Fibroblast of lung (primary cell): ENCODE measurements at regions not wholly inside any gene's neighbourhood (a gene's known extent, or its start where the extent isn't known, plus 50 kb on each side); places are given as distances from the start of the nearest gene placed in this dataset.

Experiments used
- DNase-seq, 2 donors: peaks; one replicate each; pipeline versions ENCODE4 v3.0.0 to v3.0.0-alpha.2; 2010; ENCODE audit warnings: low read depth in 2 of 2
- H2AFZ ChIP-seq: 2 replicates; pipeline ENCODE4 v1.5.1; 2012; ENCODE audit warnings: low read length, control low read depth, inconsistent platforms
- H3K27ac ChIP-seq: 2 replicates; pipeline ENCODE4 v1.5.1; 2011; ENCODE audit warnings: low read length, control low read depth; ENCODE audit not compliant: insufficient read depth
- H3K27me3 ChIP-seq: 2 replicates; pipeline ENCODE4 v1.5.1; 2011; ENCODE audit warnings: mild to moderate bottlenecking, low read length; ENCODE audit not compliant: control insufficient read depth, insufficient read depth
- H3K36me3 ChIP-seq: 2 replicates; pipeline ENCODE4 v1.5.1; 2011; ENCODE audit warnings: low read length; ENCODE audit not compliant: control insufficient read depth, insufficient read depth
- H3K4me1 ChIP-seq: 2 replicates; pipeline ENCODE4 v1.5.1; 2011; ENCODE audit warnings: low read length; ENCODE audit not compliant: control insufficient read depth, insufficient read depth; ENCODE audit errors: extremely low read depth
- H3K4me2 ChIP-seq: 2 replicates; pipeline ENCODE4 v1.5.1; 2011; ENCODE audit warnings: low read length, control low read depth; ENCODE audit not compliant: insufficient read depth; ENCODE audit errors: extremely low read depth
- H3K4me3 ChIP-seq, 4 experiments: fragments of 200-600 bp in 1 of 4; sonication (generic) in 1 of 4; replicated peaks in 1 of 4; 2 replicates each; pipeline ENCODE4 v1.5.1; 2011 to 2016; ENCODE audit warnings: low read length in 4 of 4, low read depth in 3 of 4, mild to moderate bottlenecking in 3 of 4, control low read depth in 2 of 4, inconsistent platforms in 1 of 4, mixed read lengths in 1 of 4; ENCODE audit not compliant: insufficient read depth in 1 of 4; ENCODE audit errors: control extremely low read depth in 1 of 4
- H3K79me2 ChIP-seq: 2 replicates; pipeline ENCODE4 v1.5.1; 2012; ENCODE audit warnings: mild to moderate bottlenecking, low read length, inconsistent platforms; ENCODE audit not compliant: control insufficient read depth, insufficient read depth
- H3K9ac ChIP-seq: 2 replicates; pipeline ENCODE4 v1.5.1; 2011; ENCODE audit warnings: mild to moderate bottlenecking, low read length, control low read depth; ENCODE audit not compliant: insufficient read depth
- H3K9me3 ChIP-seq: 2 replicates; pipeline ENCODE4 v1.5.1; 2012; ENCODE audit warnings: low read depth, low read length; ENCODE audit not compliant: control insufficient read depth, insufficient read depth
- H4K20me1 ChIP-seq: 2 replicates; pipeline ENCODE4 v1.5.1; 2011; ENCODE audit warnings: low read length; ENCODE audit not compliant: control insufficient read depth, insufficient read depth; ENCODE audit errors: extremely low read depth
- EZH2 ChIP-seq: IDR thresholded peaks from 2 replicates; pipeline ENCODE4 v1.5.1; 2012; ENCODE audit warnings: low read length, control low read depth, mild to moderate bottlenecking; ENCODE audit errors: missing control alignments
- TF ChIP-seq, protein P1 (sequence below), 2 donors: IDR thresholded peaks in 1 of 2; conservative IDR thresholded peaks in 1 of 2; 1 replicate in 1 of 2; 2 replicates in 1 of 2; pipeline ENCODE4 v1.5.1; 2011 to 2012; ENCODE audit warnings: low read length in 2 of 2, control low read depth in 1 of 2, inconsistent platforms in 1 of 2, low read depth in 1 of 2, mild to moderate bottlenecking in 1 of 2

DNA sequence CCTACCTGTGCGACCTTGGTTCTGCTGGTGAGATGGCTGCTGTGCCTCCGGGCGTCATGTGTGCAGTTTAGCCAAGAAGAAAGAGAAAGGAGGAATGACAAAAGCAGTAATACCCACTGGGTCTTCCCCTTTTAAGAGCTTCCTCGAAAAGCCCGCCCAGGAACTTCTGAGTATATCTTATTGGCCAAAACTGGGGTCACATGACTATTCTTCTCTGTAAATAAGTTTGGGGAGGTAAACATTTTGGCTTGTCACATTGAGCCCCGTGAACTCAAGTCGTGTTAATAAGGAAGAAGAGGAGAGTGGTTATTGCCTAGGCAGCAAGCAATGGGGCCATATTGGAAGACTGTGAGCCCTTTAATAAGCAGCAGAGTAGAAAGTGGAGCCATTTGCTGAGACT is 130.4 kb upstream of the ECI2 start:
- H3K27ac ChIP-seq, result no peak overlapping the region

GRCh38 chr6:4264601-4265000 is 129.2 kb upstream of the ECI2 start:
- no peaks in the 10 kb centered on the region for H3K9me3 ChIP-seq
- H3K4me2 ChIP-seq, result no peak overlapping the region
- DNase-seq, result no peak
- no peak overlapping the region for H3K9ac ChIP-seq
- H4K20me1 ChIP-seq, result no peaks in the 10 kb centered on the region
- no peak overlapping the region for H3K4me3 ChIP-seq
- no peak overlapping the region for H3K27ac ChIP-seq
- H2AFZ ChIP-seq, result no peak overlapping the region
- no peaks in the 10 kb centered on the region for H3K79me2 ChIP-seq
- TF ChIP-seq EZH2, result no peak
- TF ChIP-seq, protein P1, sequence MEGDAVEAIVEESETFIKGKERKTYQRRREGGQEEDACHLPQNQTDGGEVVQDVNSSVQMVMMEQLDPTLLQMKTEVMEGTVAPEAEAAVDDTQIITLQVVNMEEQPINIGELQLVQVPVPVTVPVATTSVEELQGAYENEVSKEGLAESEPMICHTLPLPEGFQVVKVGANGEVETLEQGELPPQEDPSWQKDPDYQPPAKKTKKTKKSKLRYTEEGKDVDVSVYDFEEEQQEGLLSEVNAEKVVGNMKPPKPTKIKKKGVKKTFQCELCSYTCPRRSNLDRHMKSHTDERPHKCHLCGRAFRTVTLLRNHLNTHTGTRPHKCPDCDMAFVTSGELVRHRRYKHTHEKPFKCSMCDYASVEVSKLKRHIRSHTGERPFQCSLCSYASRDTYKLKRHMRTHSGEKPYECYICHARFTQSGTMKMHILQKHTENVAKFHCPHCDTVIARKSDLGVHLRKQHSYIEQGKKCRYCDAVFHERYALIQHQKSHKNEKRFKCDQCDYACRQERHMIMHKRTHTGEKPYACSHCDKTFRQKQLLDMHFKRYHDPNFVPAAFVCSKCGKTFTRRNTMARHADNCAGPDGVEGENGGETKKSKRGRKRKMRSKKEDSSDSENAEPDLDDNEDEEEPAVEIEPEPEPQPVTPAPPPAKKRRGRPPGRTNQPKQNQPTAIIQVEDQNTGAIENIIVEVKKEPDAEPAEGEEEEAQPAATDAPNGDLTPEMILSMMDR (conservative IDR thresholded peaks at IDR 0.05 in 1 of 2, IDR thresholded peaks at IDR 0.05 in 1 of 2; ENCODE audit: low read depth in 1 of 2, low read length in 2 of 2), result no peak
- no peaks in the 10 kb centered on the region for H3K36me3 ChIP-seq
- no peaks in the 10 kb centered on the region for H3K4me1 ChIP-seq
- peaks cover 4% of the 10 kb centered on the region for H3K27me3 ChIP-seq

More for the DNA sequence above, 130.4 kb upstream of the ECI2 start:
- H3K4me3 ChIP-seq, result no peak overlapping the region
- no peak overlapping the region for H2AFZ ChIP-seq
- DNase-seq, result no peak
- H3K4me1 ChIP-seq, result no peaks in the 10 kb centered on the region
- TF ChIP-seq, protein P1 (conservative IDR thresholded peaks at IDR 0.05 in 1 of 2, IDR thresholded peaks at IDR 0.05 in 1 of 2; ENCODE audit: low read depth in 1 of 2, low read length in 2 of 2), result no peak
- no peak for TF ChIP-seq EZH2
- H4K20me1 ChIP-seq, result no peaks in the 10 kb centered on the region
- H3K27me3 ChIP-seq, result peaks cover 4% of the 10 kb centered on the region
- no peak overlapping the region for H3K4me2 ChIP-seq
- H3K9me3 ChIP-seq, result no peaks in the 10 kb centered on the region
- H3K9ac ChIP-seq, result no peak overlapping the region
- no peaks in the 10 kb centered on the region for H3K36me3 ChIP-seq
- no peaks in the 10 kb centered on the region for H3K79me2 ChIP-seq

- no peaks in the 10 kb centered on the region for H3K9me3 ChIP-seq
- H3K4me2 ChIP-seq, result no peak overlapping the region
- no peak overlapping the region for H3K9ac ChIP-seq
- H3K79me2 ChIP-seq, result no peaks in the 10 kb centered on the region
- H2AFZ ChIP-seq, result no peak overlapping the region
- no peak overlapping the region for H3K27ac ChIP-seq
- H4K20me1 ChIP-seq, result no peaks in the 10 kb centered on the region
- no peak for DNase-seq
- no peak for TF ChIP-seq EZH2
- TF ChIP-seq, protein P1 (conservative IDR thresholded peaks at IDR 0.05 in 1 of 2, IDR thresholded peaks at IDR 0.05 in 1 of 2; ENCODE audit: low read depth in 1 of 2, low read length in 2 of 2), result no peak
- no peak overlapping the region for H3K4me3 ChIP-seq
- peaks cover 4% of the 10 kb centered on the region for H3K27me3 ChIP-seq
- H3K4me1 ChIP-seq, result no peaks in the 10 kb centered on the region
- H3K36me3 ChIP-seq, result no peaks in the 10 kb centered on the region
Observed at GRCh38 chr6:4264081-4264480, 128.7 kb upstream of the ECI2 start.
